ENCODE measurements at regions not wholly inside any gene's neighbourhood (a gene's known extent, or its start where the extent isn't known, plus 50 kb on each side); places are given as distances from the start of the nearest gene placed in this dataset.

- TF ChIP-seq ZFX (IDR thresholded peaks at IDR 0.05), result no peak
- TF ChIP-seq YY1 (IDR thresholded peaks at IDR 0.05; ENCODE audit: extremely low read depth, insufficient replicate concordance, low read depth, low read length), result no peak
- no peak for TF ChIP-seq POLR2AphosphoS5 (IDR thresholded peaks at IDR 0.05; ENCODE audit: low read depth, low read length)
- no peak for TF ChIP-seq EGR1 (IDR thresholded peaks at IDR 0.05; ENCODE audit: low read depth)
- no peak for TF ChIP-seq SIN3A (IDR thresholded peaks at IDR 0.05; ENCODE audit: low read depth)
- TF ChIP-seq, protein P1, sequence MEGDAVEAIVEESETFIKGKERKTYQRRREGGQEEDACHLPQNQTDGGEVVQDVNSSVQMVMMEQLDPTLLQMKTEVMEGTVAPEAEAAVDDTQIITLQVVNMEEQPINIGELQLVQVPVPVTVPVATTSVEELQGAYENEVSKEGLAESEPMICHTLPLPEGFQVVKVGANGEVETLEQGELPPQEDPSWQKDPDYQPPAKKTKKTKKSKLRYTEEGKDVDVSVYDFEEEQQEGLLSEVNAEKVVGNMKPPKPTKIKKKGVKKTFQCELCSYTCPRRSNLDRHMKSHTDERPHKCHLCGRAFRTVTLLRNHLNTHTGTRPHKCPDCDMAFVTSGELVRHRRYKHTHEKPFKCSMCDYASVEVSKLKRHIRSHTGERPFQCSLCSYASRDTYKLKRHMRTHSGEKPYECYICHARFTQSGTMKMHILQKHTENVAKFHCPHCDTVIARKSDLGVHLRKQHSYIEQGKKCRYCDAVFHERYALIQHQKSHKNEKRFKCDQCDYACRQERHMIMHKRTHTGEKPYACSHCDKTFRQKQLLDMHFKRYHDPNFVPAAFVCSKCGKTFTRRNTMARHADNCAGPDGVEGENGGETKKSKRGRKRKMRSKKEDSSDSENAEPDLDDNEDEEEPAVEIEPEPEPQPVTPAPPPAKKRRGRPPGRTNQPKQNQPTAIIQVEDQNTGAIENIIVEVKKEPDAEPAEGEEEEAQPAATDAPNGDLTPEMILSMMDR (IDR thresholded peaks at IDR 0.05 in 2 of 3, conservative IDR thresholded peaks at IDR 0.05 in 1 of 3; ENCODE audit: borderline replicate concordance in 1 of 3, insufficient read depth in 1 of 3, low read depth in 2 of 3, low read length in 2 of 3), result no peak
- no peak for TF ChIP-seq POLR2A (IDR thresholded peaks at IDR 0.05; ENCODE audit: borderline replicate concordance, extremely low read depth, insufficient read depth, insufficient read length)
- no peak for TF ChIP-seq TCF7L2 (IDR thresholded peaks at IDR 0.05; ENCODE audit: borderline replicate concordance, extremely low read depth, insufficient read depth, insufficient read length)
- no peak for TF ChIP-seq CBX3 (IDR thresholded peaks at IDR 0.05; ENCODE audit: low read depth)
Measured at GRCh38 chr7:21996641-21997040, 50.9 kb upstream of the CDCA7L start.

Data from HCT116 (cell line).